ENCODE measurements at regions not wholly inside any gene's neighbourhood (a gene's known extent, or its start where the extent isn't known, plus 50 kb on each side); places are given as distances from the start of the nearest gene placed in this dataset.

- Histone ChIP-seq H3K27ac (replicated peaks) (no peak overlapping the region), H3K27me3 (ENCODE audit: insufficient read depth, poor library complexity, severe bottlenecking) (peaks cover 4% of the 10 kb centered on the region), H3K4me3 (replicated peaks; ENCODE audit: insufficient read depth, low read length) (no peak overlapping the region)
- TF ChIP-seq CTCF (IDR thresholded peaks at IDR 0.05; ENCODE audit: insufficient read depth, low read length) = no peak
- 0 out of 2 replicates have a peak, but pooled peaks have one; percentile 4 for TF ChIP-seq SPI1 (IDR thresholded peaks at IDR 0.05; ENCODE audit: borderline replicate concordance, low read depth)
- DNase-seq (ENCODE audit: low read depth in 1 of 2, low spot score in 1 of 2) = no peak
Measured at GRCh38 chr7:25821225-25821624, 330.8 kb upstream of the NFE2L3 start.

- no peak overlapping the region for H3K27ac ChIP-seq (replicated peaks)
- H3K27me3 ChIP-seq (ENCODE audit: insufficient read depth, poor library complexity, severe bottlenecking) = no peaks in the 10 kb centered on the region
- TF ChIP-seq REST (IDR thresholded peaks at IDR 0.05; ENCODE audit: insufficient replicate concordance, low read depth) (no peak), CTCF (IDR thresholded peaks at IDR 0.05; ENCODE audit: insufficient read depth, low read length) (no peak), POLR2AphosphoS5 (IDR thresholded peaks at IDR 0.05; ENCODE audit: low read depth) (no peak), SPI1 (IDR thresholded peaks at IDR 0.05; ENCODE audit: borderline replicate concordance, low read depth) (no peak), GABPA (IDR thresholded peaks at IDR 0.05; ENCODE audit: low read depth) (no peak)
- DNase-seq (ENCODE audit: low read depth in 1 of 2, low spot score in 1 of 2) = no peak
- no peak overlapping the region for H3K4me3 ChIP-seq (replicated peaks; ENCODE audit: insufficient read depth, low read length)
Measured at GRCh38 chr7:25822823-25823222, 329.2 kb upstream of the NFE2L3 start.

GRCh38 chr7:25823571-25823970, 328.4 kb upstream of the NFE2L3 start:
- Histone ChIP-seq H3K4me3 (replicated peaks; ENCODE audit: insufficient read depth, low read length) (no peak overlapping the region), H3K27me3 (ENCODE audit: insufficient read depth, poor library complexity, severe bottlenecking) (no peaks in the 10 kb centered on the region), H3K27ac (replicated peaks) (no peak overlapping the region)
- TF ChIP-seq SPI1 (IDR thresholded peaks at IDR 0.05; ENCODE audit: borderline replicate concordance, low read depth) (no peak), REST (IDR thresholded peaks at IDR 0.05; ENCODE audit: insufficient replicate concordance, low read depth) (no peak), POLR2AphosphoS5 (IDR thresholded peaks at IDR 0.05; ENCODE audit: low read depth) (no peak), GABPA (IDR thresholded peaks at IDR 0.05; ENCODE audit: low read depth) (no peak), CTCF (IDR thresholded peaks at IDR 0.05; ENCODE audit: insufficient read depth, low read length) (no peak)
- DNase-seq (ENCODE audit: low read depth in 1 of 2, low spot score in 1 of 2) = no peak

- Histone ChIP-seq H3K27me3 (ENCODE audit: insufficient read depth, poor library complexity, severe bottlenecking) (no peaks in the 10 kb centered on the region), H3K4me3 (replicated peaks; ENCODE audit: insufficient read depth, low read length) (no peak overlapping the region), H3K27ac (replicated peaks) (no peak overlapping the region)
- DNase-seq (ENCODE audit: low read depth in 1 of 2, low spot score in 1 of 2) = no peak
- TF ChIP-seq SPI1 (IDR thresholded peaks at IDR 0.05; ENCODE audit: borderline replicate concordance, low read depth) = no peak
- TF ChIP-seq CTCF (IDR thresholded peaks at IDR 0.05; ENCODE audit: insufficient read depth, low read length) = no peak
- TF ChIP-seq REST (IDR thresholded peaks at IDR 0.05; ENCODE audit: insufficient replicate concordance, low read depth) = no peak
- TF ChIP-seq GABPA (IDR thresholded peaks at IDR 0.05; ENCODE audit: low read depth) = no peak
- TF ChIP-seq POLR2AphosphoS5 (IDR thresholded peaks at IDR 0.05; ENCODE audit: low read depth) = no peak
Measured at GRCh38 chr7:25828468-25828867, 323.5 kb upstream of the NFE2L3 start.

Measured in HL-60 (cell line).